Thyroid gland (tissue), 4 donors: ENCODE measurements at regions not wholly inside any gene's neighbourhood (a gene's known extent, or its start where the extent isn't known, plus 50 kb on each side); places are given as distances from the start of the nearest gene placed in this dataset.

Experiments
- CTCF ChIP-seq, 6 experiments: fragments of 200-600 bp in 3 of 6; fragments of 450-650 bp in 3 of 6; sonication (generic) in 3 of 6; IDR thresholded peaks; one replicate each; pipeline ENCODE4 v1.5.1; 2016 to 2019; ENCODE audit warnings: antibody characterized with exemption in 6 of 6, mild to moderate bottlenecking in 2 of 6, inconsistent platforms in 1 of 6, moderate library complexity in 1 of 6
- POLR2A ChIP-seq, 2 donors: fragments of 450-650 bp; IDR thresholded peaks; one replicate each; pipeline ENCODE4 v1.6.1; 2017; ENCODE audit warnings: antibody characterized with exemption in 2 of 2, mild to moderate bottlenecking in 2 of 2, moderate library complexity in 1 of 2

GRCh38 chr14:65180725-65181025 lies 78.4 kb upstream of the MAX start:
- TF ChIP-seq POLR2A (IDR thresholded peaks at IDR 0.05) (no peak), CTCF (IDR thresholded peaks at IDR 0.05) (no peak)
